BE2C (cell line): ENCODE measurements at regions not wholly inside any gene's neighbourhood (a gene's known extent, or its start where the extent isn't known, plus 50 kb on each side); places are given as distances from the start of the nearest gene placed in this dataset.
A peak's percentile ranks its signal among the peaks of the same experiment; 100 is the strongest.

ENCODE experiments used
- DNase-seq: peaks from one replicate; pipeline ENCODE4 v3.0.0-alpha.2; 2020
- H3K27me3 ChIP-seq: fragments of 250-450 bp; sonication (Bioruptor Pico); 2 replicates; pipeline ENCODE4 v1.5.1; 2020; ENCODE audit warnings: mild to moderate bottlenecking
- H3K36me3 ChIP-seq: fragments of 250-450 bp; sonication (Bioruptor Pico); 2 replicates; pipeline ENCODE4 v1.5.1; 2020; ENCODE audit warnings: mild to moderate bottlenecking
- H3K4me1 ChIP-seq: fragments of 250-450 bp; sonication (Bioruptor Pico); 2 replicates; pipeline ENCODE4 v1.5.1; 2020
- H3K4me3 ChIP-seq: 2 replicates; pipeline ENCODE4 v1.5.1; 2011; ENCODE audit warnings: low read depth, low read length
- H3K9me3 ChIP-seq: fragments of 250-450 bp; sonication (Bioruptor Pico); 2 replicates; pipeline ENCODE4 v1.5.1; 2020
- CTCF ChIP-seq: IDR thresholded peaks from 2 replicates; pipeline ENCODE4 v1.5.1; 2012; ENCODE audit warnings: mild to moderate bottlenecking, low read depth, low read length

- Histone ChIP-seq H3K9me3 (no peaks in the 10 kb centered on the region), H3K4me1 (peaks cover 23% of the 10 kb centered on the region), H3K36me3 (no peaks in the 10 kb centered on the region), H3K27me3 (no peaks in the 10 kb centered on the region), H3K4me3 (peak overlapping the region; percentile 13)
- peak; percentile 94 for DNase-seq
- no peak for TF ChIP-seq CTCF
Measured at GRCh38 chr5:106094204-106094607, 1576.5 kb downstream of the EFNA5 start.

- TF ChIP-seq CTCF, result no peak
- no peaks in the 10 kb centered on the region for H3K36me3 ChIP-seq
- no peaks in the 10 kb centered on the region for H3K27me3 ChIP-seq
- DNase-seq, result no peak
- H3K4me1 ChIP-seq, result peaks cover 23% of the 10 kb centered on the region
- no peak overlapping the region for H3K4me3 ChIP-seq
- no peaks in the 10 kb centered on the region for H3K9me3 ChIP-seq
Measured at GRCh38 chr5:106093134-106093533, 1577.6 kb downstream of the EFNA5 start.

- H3K4me3 ChIP-seq, result no peak overlapping the region
- H3K9me3 ChIP-seq, result no peaks in the 10 kb centered on the region
- no peak for DNase-seq
- H3K4me1 ChIP-seq, result peaks cover 23% of the 10 kb centered on the region
- no peak for TF ChIP-seq CTCF
- H3K27me3 ChIP-seq, result no peaks in the 10 kb centered on the region
- no peaks in the 10 kb centered on the region for H3K36me3 ChIP-seq
Measured at GRCh38 chr5:106092455-106092854, 1578.3 kb downstream of the EFNA5 start.

- Histone ChIP-seq H3K4me3 (no peak overlapping the region), H3K4me1 (peaks cover 8% of the 10 kb centered on the region), H3K9me3 (no peaks in the 10 kb centered on the region), H3K27me3 (no peaks in the 10 kb centered on the region), H3K36me3 (no peaks in the 10 kb centered on the region)
- no peak for TF ChIP-seq CTCF
- no peak for DNase-seq
Measured at GRCh38 chr5:106089073-106089472, 1581.7 kb downstream of the EFNA5 start.

- no peak for TF ChIP-seq CTCF
- peaks cover 4% of the 10 kb centered on the region for H3K4me1 ChIP-seq
- DNase-seq, result no peak
Measured at GRCh38 chr5:106088462-106088861, 1582.3 kb downstream of the EFNA5 start.

GRCh38 chr5:106086352-106086751, 1584.4 kb downstream of the EFNA5 start:
- Histone ChIP-seq H3K9me3 (no peaks in the 10 kb centered on the region), H3K4me1 (no peaks in the 10 kb centered on the region), H3K4me3 (no peak overlapping the region), H3K36me3 (no peaks in the 10 kb centered on the region), H3K27me3 (no peaks in the 10 kb centered on the region)
- DNase-seq, result no peak
- TF ChIP-seq CTCF, result no peak

More at GRCh38 chr5:106088462-106088861, 1582.3 kb downstream of the EFNA5 start:
- H3K36me3 ChIP-seq, result no peaks in the 10 kb centered on the region
- no peaks in the 10 kb centered on the region for H3K27me3 ChIP-seq
- H3K9me3 ChIP-seq, result no peaks in the 10 kb centered on the region
- no peak overlapping the region for H3K4me3 ChIP-seq
